ENCODE measurements at regions not wholly inside any gene's neighbourhood (a gene's known extent, or its start where the extent isn't known, plus 50 kb on each side); places are given as distances from the start of the nearest gene placed in this dataset.

DNA sequence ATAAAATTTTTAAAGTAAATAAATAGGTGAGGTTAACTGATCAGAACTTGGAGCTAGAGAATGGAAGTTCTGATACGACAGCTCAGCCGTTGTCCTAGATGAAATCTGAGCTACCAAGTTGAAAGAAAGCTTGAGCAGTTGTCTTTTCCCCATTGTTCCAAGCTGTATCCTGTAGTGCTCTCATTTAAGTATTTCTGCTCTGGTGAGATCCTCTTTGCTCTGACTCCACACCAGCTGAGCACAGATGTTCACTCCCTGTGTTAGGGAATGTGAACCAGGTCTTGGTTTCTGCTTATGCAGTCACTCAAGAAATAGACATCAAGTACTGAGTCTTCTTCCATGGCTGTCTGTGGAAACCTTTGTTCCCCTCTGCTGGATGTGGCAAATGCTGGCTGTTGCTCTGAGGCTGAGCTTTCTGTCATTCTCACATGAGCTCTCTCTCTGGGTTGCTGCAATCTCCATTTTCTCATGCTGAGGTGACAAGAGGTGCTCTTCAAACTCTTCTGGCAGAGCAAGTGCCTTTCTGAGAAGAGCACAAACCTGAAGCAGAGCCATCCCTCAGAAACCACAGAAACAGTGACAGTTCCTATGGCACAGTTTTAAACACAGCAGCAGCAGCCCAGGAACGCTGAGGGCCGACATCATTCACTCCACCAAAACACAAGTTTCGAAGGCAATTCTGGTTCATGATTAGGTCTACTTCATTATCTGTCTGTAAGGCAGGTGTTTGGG, 194.1 kb downstream of the SP3 start:
- no peak overlapping the region for H4K8ac ChIP-seq (replicated peaks; ENCODE audit: insufficient read length, low read depth, low read length)
- no peak overlapping the region for H3K56ac ChIP-seq (ENCODE audit: insufficient read length, low read depth, low read length)
- H3K18ac ChIP-seq (ENCODE audit: insufficient read length, low read depth, low read length): no peak overlapping the region
- H2BK5ac ChIP-seq (ENCODE audit: insufficient read length, low read length): no peak overlapping the region
- H2AK5ac ChIP-seq (ENCODE audit: insufficient read length, low read length): no peak overlapping the region
- Mint-ChIP-seq H3K4me1 (peaks cover 21 to 24% of the 10 kb centered on the region in 2 experiments), H3K27ac (peak overlapping the region; percentile 5 to 81 (median 40); a peak in 4 of 7 replicates), H3K27me3 (ENCODE audit: low read depth) (no peaks in the 10 kb centered on the region), H3K36me3 (ENCODE audit: insufficient read depth in 1 of 3, low read depth in 3 of 3) (no peaks in the 10 kb centered on the region; a peak in 1 of 7 replicates), H3K9me3 (no peaks in the 10 kb centered on the region; a peak in 1 of 5 replicates), H3K4me3 (no peak overlapping the region)
- no peaks in the 10 kb centered on the region for H3K79me2 ChIP-seq (ENCODE audit: insufficient read depth, low read length)
- no peak overlapping the region for H4K91ac ChIP-seq (ENCODE audit: insufficient read length, low read depth, low read length)
- no peak overlapping the region for H3T11ph ChIP-seq (ENCODE audit: low read length)
- no peak for DNase-seq
- no peak overlapping the region for H3K9ac ChIP-seq (ENCODE audit: extremely low read depth, insufficient read length, low read length)
- H2BK12ac ChIP-seq (ENCODE audit: insufficient read length, low read depth, low read length): no peak overlapping the region
- no peak overlapping the region for H3K4ac ChIP-seq (ENCODE audit: low read depth, low read length)
- H2BK120ac ChIP-seq (ENCODE audit: low read depth, low read length, poor library complexity, severe bottlenecking): no peak overlapping the region
- H3K4me2 ChIP-seq (ENCODE audit: insufficient read depth, insufficient read length, low read length): no peak overlapping the region
- no peak overlapping the region for H2BK15ac ChIP-seq (ENCODE audit: low read depth, low read length)
- TF ChIP-seq, protein P1, sequence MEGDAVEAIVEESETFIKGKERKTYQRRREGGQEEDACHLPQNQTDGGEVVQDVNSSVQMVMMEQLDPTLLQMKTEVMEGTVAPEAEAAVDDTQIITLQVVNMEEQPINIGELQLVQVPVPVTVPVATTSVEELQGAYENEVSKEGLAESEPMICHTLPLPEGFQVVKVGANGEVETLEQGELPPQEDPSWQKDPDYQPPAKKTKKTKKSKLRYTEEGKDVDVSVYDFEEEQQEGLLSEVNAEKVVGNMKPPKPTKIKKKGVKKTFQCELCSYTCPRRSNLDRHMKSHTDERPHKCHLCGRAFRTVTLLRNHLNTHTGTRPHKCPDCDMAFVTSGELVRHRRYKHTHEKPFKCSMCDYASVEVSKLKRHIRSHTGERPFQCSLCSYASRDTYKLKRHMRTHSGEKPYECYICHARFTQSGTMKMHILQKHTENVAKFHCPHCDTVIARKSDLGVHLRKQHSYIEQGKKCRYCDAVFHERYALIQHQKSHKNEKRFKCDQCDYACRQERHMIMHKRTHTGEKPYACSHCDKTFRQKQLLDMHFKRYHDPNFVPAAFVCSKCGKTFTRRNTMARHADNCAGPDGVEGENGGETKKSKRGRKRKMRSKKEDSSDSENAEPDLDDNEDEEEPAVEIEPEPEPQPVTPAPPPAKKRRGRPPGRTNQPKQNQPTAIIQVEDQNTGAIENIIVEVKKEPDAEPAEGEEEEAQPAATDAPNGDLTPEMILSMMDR (conservative IDR thresholded peaks at IDR 0.05): no peak
- H2BK20ac ChIP-seq (ENCODE audit: low read depth, low read length, poor library complexity, severe bottlenecking): no peak overlapping the region
- H3K9me3 ChIP-seq (ENCODE audit: control insufficient read depth, low read depth, low read length): no peaks in the 10 kb centered on the region
- no peak overlapping the region for H2AFZ ChIP-seq (ENCODE audit: low read length)
- no peak overlapping the region for H3K27ac ChIP-seq (ENCODE audit: insufficient read length, low read depth, low read length)
- H4K5ac ChIP-seq (ENCODE audit: insufficient read length, low read depth, low read length): no peak overlapping the region
- H3K79me1 ChIP-seq (ENCODE audit: insufficient read depth, low read depth, low read length, poor library complexity, severe bottlenecking): no peaks in the 10 kb centered on the region
- 0 out of 2 replicates have a peak, but pooled peaks cover 3% of the 10 kb centered on the region for H3K4me1 ChIP-seq (ENCODE audit: insufficient read depth, low read length)
- WGBS (ENCODE audit: extremely low coverage, insufficient read length, low lambda C conversion rate): no CpG with 5 or more reads among the region's 5 CpGs
- H3K27me3 ChIP-seq (ENCODE audit: insufficient read depth, low read length): no peaks in the 10 kb centered on the region
- H4K20me1 ChIP-seq (ENCODE audit: control insufficient read depth, insufficient read depth, insufficient read length): no peaks in the 10 kb centered on the region
- no peaks in the 10 kb centered on the region for H3K23me2 ChIP-seq (ENCODE audit: insufficient read length, low read depth, low read length, poor library complexity, severe bottlenecking)
- no peak overlapping the region for H3K14ac ChIP-seq (ENCODE audit: insufficient read depth, low read length)
- H3K23ac ChIP-seq (ENCODE audit: insufficient read length, low read depth, low read length): no peak overlapping the region
